Panc1 (cell line): ENCODE measurements at regions not wholly inside any gene's neighbourhood (a gene's known extent, or its start where the extent isn't known, plus 50 kb on each side); places are given as distances from the start of the nearest gene placed in this dataset.

ENCODE experiments used
- ATAC-seq: fragments of 200-7000 bp; cut with Tn5 transposase; 2 replicates; pipeline ENCODE4 v1.9.1; 2020; ENCODE audit warnings: mild to moderate bottlenecking, moderate library complexity
- BruUV-seq: library from RNA; stranded (reverse); fragments of 400-500 nt; replicated peaks from 2 replicates; lab custom pipeline; 2021; lab: Mats Ljungman, UMichigan
- CTCF ChIA-PET: fragments of 300-600 bp; sonication (Branson Sonifier 250); formaldehyde crosslinking; loops from one replicate; lab custom pipeline; 2022; ENCODE audit warnings: antibody characterized with exemption; lab: Charles Lee
- POLR2A ChIA-PET: fragments of 300-600 bp; sonication (Branson Sonifier 250); formaldehyde crosslinking; loops from one replicate; lab custom pipeline; 2022; ENCODE audit warnings: antibody characterized with exemption; lab: Charles Lee
- DNase-seq: peaks from one replicate; pipeline ENCODE4 v3.0.0-alpha.2; 2010; ENCODE audit warnings: low read depth, low spot score
- H3K27ac ChIP-seq: 2 replicates; pipeline ENCODE4 v1.5.1; 2011; ENCODE audit warnings: mild to moderate bottlenecking, low read length, inconsistent platforms
- H3K27me3 ChIP-seq: fragments of 200-500 bp; sonication (Bioruptor generic); 2 replicates; pipeline ENCODE4 v1.6.0; 2014; ENCODE audit warnings: low read length, inconsistent platforms; ENCODE audit not compliant: control insufficient read depth, insufficient read depth
- H3K36me3 ChIP-seq: fragments of 200-500 bp; sonication (Bioruptor generic); 2 replicates; pipeline ENCODE4 v1.5.1; 2014; ENCODE audit warnings: inconsistent platforms, mild to moderate bottlenecking, low read length, moderate library complexity; ENCODE audit not compliant: control insufficient read depth, insufficient read depth
- H3K4me1 ChIP-seq: 2 replicates; pipeline ENCODE4 v1.5.1; 2011; ENCODE audit warnings: inconsistent platforms, mild to moderate bottlenecking, low read length, moderate library complexity; ENCODE audit not compliant: control insufficient read depth, insufficient read depth
- H3K4me3 ChIP-seq, 2 experiments: 2 replicates each; pipeline ENCODE4 v1.5.1; 2011 to 2012; ENCODE audit warnings: low read depth in 2 of 2, low read length in 2 of 2, mild to moderate bottlenecking in 2 of 2, inconsistent platforms in 1 of 2, moderate library complexity in 1 of 2
- H3K9me3 ChIP-seq: fragments of 200-500 bp; sonication (Bioruptor generic); 2 replicates; pipeline ENCODE4 v1.5.1; 2014; ENCODE audit warnings: low read depth, mild to moderate bottlenecking, inconsistent platforms, low read length, moderate library complexity; ENCODE audit not compliant: control insufficient read depth, insufficient read depth
- POLR2AphosphoS5 ChIP-seq: IDR thresholded peaks from 2 replicates; pipeline ENCODE4 v1.6.1; 2012; ENCODE audit warnings: mild to moderate bottlenecking, low read depth, low read length, moderate library complexity
- REST ChIP-seq, 2 experiments: IDR thresholded peaks; 2 replicates each; pipeline ENCODE4 v1.6.1; 2011 to 2012; ENCODE audit warnings: low read depth in 2 of 2, control low read depth in 1 of 2, low read length in 1 of 2, mild to moderate bottlenecking in 1 of 2, moderate library complexity in 1 of 2; ENCODE audit not compliant: insufficient read depth in 1 of 2
- SIN3A ChIP-seq: IDR thresholded peaks from 2 replicates; pipeline ENCODE4 v1.6.1; 2012; ENCODE audit warnings: low read depth, mild to moderate bottlenecking, low read length, moderate library complexity, borderline replicate concordance; ENCODE audit not compliant: insufficient read depth
- TCF7L2 ChIP-seq: IDR thresholded peaks from 2 replicates; pipeline ENCODE4 v1.6.1; 2011; ENCODE audit warnings: mild to moderate bottlenecking, low read depth, low read length, inconsistent platforms
- in situ Hi-C: cut with HindIII; loops from 2 replicates; pipeline ENCODE4 v1.10.0; 2016; ENCODE audit warnings: low sequenced_read_pairs, low pct_unique_long_range_greater_than_20kb
- intact Hi-C: fragments of 100-400 bp; cut with micrococcal nuclease; formaldehyde crosslinking; loops from one replicate; pipeline ENCODE4 v1.10.0; 2022; ENCODE audit not compliant: unreplicated experiment
- TF ChIP-seq, protein P1 (sequence below): fragments of 450-650 bp; IDR thresholded peaks from 2 replicates; pipeline ENCODE4 v1.5.1; 2017; ENCODE audit warnings: mild to moderate bottlenecking

- TF ChIP-seq POLR2AphosphoS5 (no peak), REST (IDR thresholded peaks at IDR 0.05; ENCODE audit: insufficient read depth in 1 of 2, low read depth in 2 of 2, low read length in 1 of 2) (no peak), SIN3A (no peak), TCF7L2 (no peak)
- TF ChIP-seq, protein P1, sequence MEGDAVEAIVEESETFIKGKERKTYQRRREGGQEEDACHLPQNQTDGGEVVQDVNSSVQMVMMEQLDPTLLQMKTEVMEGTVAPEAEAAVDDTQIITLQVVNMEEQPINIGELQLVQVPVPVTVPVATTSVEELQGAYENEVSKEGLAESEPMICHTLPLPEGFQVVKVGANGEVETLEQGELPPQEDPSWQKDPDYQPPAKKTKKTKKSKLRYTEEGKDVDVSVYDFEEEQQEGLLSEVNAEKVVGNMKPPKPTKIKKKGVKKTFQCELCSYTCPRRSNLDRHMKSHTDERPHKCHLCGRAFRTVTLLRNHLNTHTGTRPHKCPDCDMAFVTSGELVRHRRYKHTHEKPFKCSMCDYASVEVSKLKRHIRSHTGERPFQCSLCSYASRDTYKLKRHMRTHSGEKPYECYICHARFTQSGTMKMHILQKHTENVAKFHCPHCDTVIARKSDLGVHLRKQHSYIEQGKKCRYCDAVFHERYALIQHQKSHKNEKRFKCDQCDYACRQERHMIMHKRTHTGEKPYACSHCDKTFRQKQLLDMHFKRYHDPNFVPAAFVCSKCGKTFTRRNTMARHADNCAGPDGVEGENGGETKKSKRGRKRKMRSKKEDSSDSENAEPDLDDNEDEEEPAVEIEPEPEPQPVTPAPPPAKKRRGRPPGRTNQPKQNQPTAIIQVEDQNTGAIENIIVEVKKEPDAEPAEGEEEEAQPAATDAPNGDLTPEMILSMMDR = no peak
- no peaks in the 10 kb centered on the region for H3K27me3 ChIP-seq
- POLR2A ChIA-PET = no interaction called here
- H3K4me3 ChIP-seq = no peak overlapping the region
- no peaks in the 10 kb centered on the region for H3K9me3 ChIP-seq
- BruUV-seq = no TSS peak
- ATAC-seq (no peak), DNase-seq (no peak)
- CTCF ChIA-PET = no interaction called here
- H3K36me3 ChIP-seq = no peaks in the 10 kb centered on the region
- in situ Hi-C loops = no loop called here
- no peaks in the 10 kb centered on the region for H3K4me1 ChIP-seq
- intact Hi-C loops = no loop called here
- no peak overlapping the region for H3K27ac ChIP-seq
Observed at GRCh38 chr9:717722-718121, 123.8 kb upstream of the DMRT1 start.

DNA sequence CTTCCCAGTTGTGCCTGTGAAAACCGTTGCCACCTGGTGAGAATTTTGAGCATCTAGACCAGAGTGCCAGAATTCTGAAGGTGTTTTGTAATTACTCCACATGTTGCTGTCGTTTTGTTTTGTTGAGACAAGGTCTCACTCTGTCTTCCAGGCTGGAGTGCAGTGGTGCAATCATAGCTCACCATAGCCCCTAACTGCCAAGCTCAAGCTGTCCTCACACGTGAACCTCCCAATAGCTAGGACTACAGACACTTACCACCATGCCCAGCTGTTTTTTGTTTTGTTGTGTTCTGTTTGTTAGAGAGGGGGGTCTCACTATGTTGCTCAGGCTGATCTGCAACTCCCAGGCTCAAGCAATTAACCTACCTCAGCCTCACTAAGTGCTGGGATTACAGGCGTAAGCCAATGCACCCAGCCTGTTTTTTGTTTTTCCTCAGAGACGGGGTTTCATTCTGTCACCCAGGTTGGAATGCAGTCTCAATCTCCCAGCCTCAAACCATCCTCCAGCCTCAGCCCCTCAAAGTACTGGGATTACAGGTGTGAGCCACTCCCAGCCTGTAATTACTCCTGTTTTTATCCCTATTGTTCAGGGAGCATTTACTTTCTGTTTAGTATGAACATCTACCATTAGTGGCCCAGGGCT is 121.1 kb upstream of the DMRT1 start:
- TF ChIP-seq POLR2AphosphoS5 (no peak), SIN3A (no peak), TCF7L2 (no peak), REST (IDR thresholded peaks at IDR 0.05; ENCODE audit: insufficient read depth in 1 of 2, low read depth in 2 of 2, low read length in 1 of 2) (no peak)
- TF ChIP-seq, protein P1 = no peak
- H3K36me3 ChIP-seq = no peaks in the 10 kb centered on the region
- BruUV-seq = no TSS peak
- POLR2A ChIA-PET = no interaction called here
- in situ Hi-C loops = no loop called here
- intact Hi-C loops = no loop called here
- no peak overlapping the region for H3K27ac ChIP-seq
- no peak overlapping the region for H3K4me3 ChIP-seq
- H3K27me3 ChIP-seq = no peaks in the 10 kb centered on the region
- H3K9me3 ChIP-seq = no peaks in the 10 kb centered on the region
- DNase-seq (no peak), ATAC-seq (no peak)
- CTCF ChIA-PET = no interaction called here
- no peaks in the 10 kb centered on the region for H3K4me1 ChIP-seq
